Heart left ventricle (tissue), 13 donors: ENCODE measurements at regions not wholly inside any gene's neighbourhood (a gene's known extent, or its start where the extent isn't known, plus 50 kb on each side); places are given as distances from the start of the nearest gene placed in this dataset.
"Not testable (repeated sequence)": the region's sequence is repeated elsewhere in the genome, so short reads cannot be mapped to it uniquely, and the experiment has no call there.

Source experiments
- POLR2A ChIP-seq, 2 donors: fragments of 450-650 bp; IDR thresholded peaks; one replicate each; pipeline ENCODE4 v1.6.1; 2017; ENCODE audit warnings: antibody characterized with exemption in 2 of 2, mild to moderate bottlenecking in 2 of 2, moderate library complexity in 2 of 2
- TF ChIP-seq, protein P1 (sequence below), 12 donors: fragments of 200-600 bp; sonication (generic) in 4 of 12; IDR thresholded peaks; one replicate each; pipeline versions ENCODE4 v1.5.0 to v1.8.0; 2018 to 2022; ENCODE audit warnings: antibody characterized with exemption in 12 of 12, mild to moderate bottlenecking in 5 of 12
- donor health status: ischemic (EF 13 %, LVEDD 7.1; RV severe dilation, severe dysfunction).
- donor health status: DM: no; HTN: yes; CAD: no.
- donor health status: DM: no; HTN: no; CAD: no.
- donor health status: ischemic (EF 25% LVEDD 6.9; RV normal size, moderate dysfunction).
- donor health status: ischemic (EF 25% LVEDD 5.7; RV mildly dilated, moderate dysfunction).
- donor health status: ischemic (EF 35%, LVEDD 5.7; RV mildly dilated, moderate dysfunction).
- donor health status: nonischemic (EF 11% LVEDD 7.7; RV severe dilation, severe dysfunction).
- donor health status: DM: yes; HTN: yes; CAD: no.
- donor health status: PGD.
- donor health status: ischemic (EF 29% LVEDD 5.4; RV normal size, mild dysfunction).
- donor health status: nonischemic (EF 23%, LVEDD 6.1; RV moderate dilation, normal function).

GRCh38 chr3:195657475-195658372 is 63.1 kb upstream of the MUC20 start:
- TF ChIP-seq, protein P1, sequence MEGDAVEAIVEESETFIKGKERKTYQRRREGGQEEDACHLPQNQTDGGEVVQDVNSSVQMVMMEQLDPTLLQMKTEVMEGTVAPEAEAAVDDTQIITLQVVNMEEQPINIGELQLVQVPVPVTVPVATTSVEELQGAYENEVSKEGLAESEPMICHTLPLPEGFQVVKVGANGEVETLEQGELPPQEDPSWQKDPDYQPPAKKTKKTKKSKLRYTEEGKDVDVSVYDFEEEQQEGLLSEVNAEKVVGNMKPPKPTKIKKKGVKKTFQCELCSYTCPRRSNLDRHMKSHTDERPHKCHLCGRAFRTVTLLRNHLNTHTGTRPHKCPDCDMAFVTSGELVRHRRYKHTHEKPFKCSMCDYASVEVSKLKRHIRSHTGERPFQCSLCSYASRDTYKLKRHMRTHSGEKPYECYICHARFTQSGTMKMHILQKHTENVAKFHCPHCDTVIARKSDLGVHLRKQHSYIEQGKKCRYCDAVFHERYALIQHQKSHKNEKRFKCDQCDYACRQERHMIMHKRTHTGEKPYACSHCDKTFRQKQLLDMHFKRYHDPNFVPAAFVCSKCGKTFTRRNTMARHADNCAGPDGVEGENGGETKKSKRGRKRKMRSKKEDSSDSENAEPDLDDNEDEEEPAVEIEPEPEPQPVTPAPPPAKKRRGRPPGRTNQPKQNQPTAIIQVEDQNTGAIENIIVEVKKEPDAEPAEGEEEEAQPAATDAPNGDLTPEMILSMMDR (IDR thresholded peaks at IDR 0.05) = not testable (repeated sequence)
- peak in 1 of 2 donors; percentile 90 for TF ChIP-seq POLR2A (IDR thresholded peaks at IDR 0.05)
